CD14-positive monocyte (primary cell): ENCODE measurements at regions not wholly inside any gene's neighbourhood (a gene's known extent, or its start where the extent isn't known, plus 50 kb on each side); places are given as distances from the start of the nearest gene placed in this dataset.
A peak's percentile ranks its signal among the peaks of the same experiment; 100 is the strongest.

Source experiments
- DNase-seq, 3 donors: peaks; one replicate each; pipeline ENCODE4 v3.0.0-alpha.2; 2011 to 2022
- H2AFZ ChIP-seq: 2 replicates; pipeline ENCODE4 v1.6.0; 2012; ENCODE audit warnings: mild to moderate bottlenecking, low read depth, low read length, inconsistent platforms; ENCODE audit not compliant: insufficient read depth, poor library complexity, severe bottlenecking
- H3K27ac ChIP-seq, 2 donors: 1 replicate in 1 of 2; 2 replicates in 1 of 2; pipeline ENCODE4 v1.5.1; 2012 to 2013; ENCODE audit warnings: low read length in 2 of 2, control low read depth in 1 of 2, inconsistent platforms in 1 of 2, low read depth in 1 of 2, mild to moderate bottlenecking in 1 of 2
- H3K27me3 ChIP-seq, 2 donors: one replicate each; pipeline versions ENCODE4 v1.6.0 to v1.6.1; 2011 to 2013; ENCODE audit warnings: low read length in 2 of 2; ENCODE audit not compliant: control insufficient read depth in 2 of 2, insufficient read depth in 2 of 2
- H3K36me3 ChIP-seq, 2 donors: replicated peaks in 1 of 2; 1 replicate in 1 of 2; 2 replicates in 1 of 2; pipeline versions ENCODE4 v1.5.1 to v1.6.1; 2012 to 2013; ENCODE audit warnings: low read length in 2 of 2, control low read depth in 1 of 2, inconsistent platforms in 1 of 2, mild to moderate bottlenecking in 1 of 2; ENCODE audit not compliant: insufficient read depth in 2 of 2, control insufficient read depth in 1 of 2
- H3K4me1 ChIP-seq, 2 donors: 1 replicate in 1 of 2; 2 replicates in 1 of 2; pipeline versions ENCODE4 v1.5.1 to v1.6.1; 2012 to 2013; ENCODE audit warnings: low read length in 2 of 2, control low read depth in 1 of 2, inconsistent platforms in 1 of 2, mild to moderate bottlenecking in 1 of 2, moderate library complexity in 1 of 2; ENCODE audit not compliant: insufficient read depth in 2 of 2, control insufficient read depth in 1 of 2
- H3K4me2 ChIP-seq: replicated peaks from 2 replicates; pipeline ENCODE3; 2012; ENCODE audit warnings: low read length, moderate library complexity, mild to moderate bottlenecking; ENCODE audit not compliant: poor library complexity, severe bottlenecking; ENCODE audit errors: extremely low read depth
- H3K4me3 ChIP-seq, 3 experiments: fragments of 200-600 bp in 1 of 3; sonication (generic) in 1 of 3; replicated peaks in 1 of 3; 1 replicate in 2 of 3; 2 replicates in 1 of 3; pipeline ENCODE4 v1.5.1; 2011 to 2013; ENCODE audit warnings: low read length in 3 of 3, mild to moderate bottlenecking in 3 of 3, control low read depth in 2 of 3, low read depth in 2 of 3, inconsistent platforms in 1 of 3, moderate library complexity in 1 of 3
- H3K79me2 ChIP-seq: 2 replicates; pipeline ENCODE4 v1.6.0; 2012; ENCODE audit warnings: mild to moderate bottlenecking, control low read depth, inconsistent platforms, low read length, moderate library complexity; ENCODE audit not compliant: insufficient read depth
- H3K9ac ChIP-seq: 2 replicates; pipeline ENCODE4 v1.6.0; 2017; ENCODE audit warnings: low read length, mild to moderate bottlenecking; ENCODE audit not compliant: insufficient read depth, poor library complexity, severe bottlenecking
- H3K9me3 ChIP-seq, 2 donors: replicated peaks in 1 of 2; 1 replicate in 1 of 2; 2 replicates in 1 of 2; pipeline versions ENCODE4 v1.5.1 to v1.6.1; 2012 to 2013; ENCODE audit warnings: low read length in 2 of 2, control low read depth in 1 of 2; ENCODE audit not compliant: control insufficient read depth in 1 of 2, insufficient read depth in 1 of 2
- H4K20me1 ChIP-seq: 2 replicates; pipeline ENCODE4 v1.6.0; 2012; ENCODE audit warnings: mild to moderate bottlenecking, low read length, control low read depth, moderate library complexity; ENCODE audit not compliant: insufficient read depth
- H3K27ac Mint-ChIP-seq, 7 donors: one replicate each; pipeline ENCODE4 v1.8.0; 2020; ENCODE audit warnings: mild to moderate bottlenecking in 7 of 7, mixed read lengths in 7 of 7, moderate library complexity in 6 of 7, inconsistent platforms in 2 of 7
- H3K27me3 Mint-ChIP-seq, 3 donors: one replicate each; pipeline ENCODE4 v1.8.0; 2021 to 2022; ENCODE audit warnings: low read depth in 3 of 3, mild to moderate bottlenecking in 3 of 3, mixed read lengths in 3 of 3, moderate library complexity in 3 of 3, inconsistent platforms in 1 of 3
- H3K36me3 Mint-ChIP-seq, 2 donors: one replicate each; pipeline ENCODE4 v1.8.0; 2020; ENCODE audit warnings: mixed read lengths in 2 of 2, inconsistent platforms in 1 of 2, mild to moderate bottlenecking in 1 of 2
- H3K4me1 Mint-ChIP-seq: one replicate; pipeline ENCODE4 v1.8.0; 2020; ENCODE audit warnings: mild to moderate bottlenecking, mixed read lengths
- H3K4me3 Mint-ChIP-seq, 2 donors: one replicate each; pipeline ENCODE4 v1.8.0; 2020; ENCODE audit warnings: mild to moderate bottlenecking in 2 of 2, mixed read lengths in 2 of 2, moderate library complexity in 1 of 2
- H3K9me3 Mint-ChIP-seq, 7 donors: one replicate each; pipeline ENCODE4 v1.8.0; 2020 to 2022; ENCODE audit warnings: mixed read lengths in 7 of 7, mild to moderate bottlenecking in 6 of 7, moderate library complexity in 6 of 7, inconsistent platforms in 2 of 7
- WGBS: methylation state at CpG from one replicate; pipeline ENCODE4 v1.1.5; 2013; ENCODE audit warnings: missing lambda C conversion rate; ENCODE audit not compliant: insufficient coverage; 5-methylcytosine and 5-hydroxymethylcytosine counted together
- intact Hi-C, 2 donors: fragments of 100-400 bp; cut with micrococcal nuclease; formaldehyde crosslinking; loops; one replicate each; pipeline versions ENCODE4 v1.15.0 to v1.15.1; 2023
- TF ChIP-seq, protein P1 (sequence below): fragments of 200-600 bp; IDR thresholded peaks from one replicate; pipeline ENCODE4 v1.8.0; 2022; ENCODE audit warnings: antibody characterized with exemption, mild to moderate bottlenecking

DNA sequence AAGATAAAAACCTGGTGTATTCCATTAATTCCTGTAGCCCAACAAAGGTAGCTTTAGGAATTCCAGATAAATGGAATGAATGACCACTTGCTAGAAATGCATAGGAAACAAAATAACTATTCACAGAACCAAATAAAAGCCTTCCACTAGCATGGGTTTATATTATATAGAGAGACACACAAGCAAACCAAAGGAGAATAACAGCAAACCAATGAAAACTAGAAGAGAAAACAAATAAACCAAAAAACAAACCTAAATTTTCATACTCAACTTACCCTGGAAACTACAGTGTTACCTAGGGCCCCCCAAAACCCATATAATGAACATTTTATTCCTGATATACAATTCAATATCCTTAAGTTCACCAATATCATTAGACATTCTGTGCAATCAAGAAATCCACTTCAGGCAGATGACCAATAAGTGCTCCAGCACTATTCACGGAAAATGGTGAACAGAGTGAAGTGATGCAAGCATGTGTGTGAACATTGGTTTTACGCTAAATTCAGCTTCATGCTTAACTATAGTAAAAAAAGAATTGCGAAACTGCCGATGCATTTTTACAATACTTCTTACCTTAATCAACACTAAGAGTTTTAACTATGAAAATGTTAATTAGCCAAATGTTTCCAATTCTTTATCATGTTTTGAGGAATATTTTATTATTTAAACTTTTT is 1108.4 kb upstream of the TMEM132C start:
- Histone ChIP-seq H3K27ac (no peak overlapping the region), H4K20me1 (no peaks in the 10 kb centered on the region), H3K79me2 (no peaks in the 10 kb centered on the region), H3K36me3 (no peaks in the 10 kb centered on the region), H2AFZ (no peak overlapping the region), H3K4me1 (peaks cover 0 to 6% of the 10 kb centered on the region in 2 donors), H3K4me2 (no peak overlapping the region), H3K27me3 (no peaks in the 10 kb centered on the region), H3K9ac (no peak overlapping the region), H3K9me3 (no peaks in the 10 kb centered on the region), H3K4me3 (no peak overlapping the region)
- DNase-seq = no peak
- H3K4me3 Mint-ChIP-seq = no peak overlapping the region
- intact Hi-C loops = no loop called here
- H3K27me3 Mint-ChIP-seq = peaks cover 0 to 4% (median 2%) of the 10 kb centered on the region in 3 donors
- H3K9me3 Mint-ChIP-seq = peaks cover 0 to 7% (median 3%) of the 10 kb centered on the region in 7 donors
- H3K36me3 Mint-ChIP-seq = no peaks in the 10 kb centered on the region
- TF ChIP-seq, protein P1, sequence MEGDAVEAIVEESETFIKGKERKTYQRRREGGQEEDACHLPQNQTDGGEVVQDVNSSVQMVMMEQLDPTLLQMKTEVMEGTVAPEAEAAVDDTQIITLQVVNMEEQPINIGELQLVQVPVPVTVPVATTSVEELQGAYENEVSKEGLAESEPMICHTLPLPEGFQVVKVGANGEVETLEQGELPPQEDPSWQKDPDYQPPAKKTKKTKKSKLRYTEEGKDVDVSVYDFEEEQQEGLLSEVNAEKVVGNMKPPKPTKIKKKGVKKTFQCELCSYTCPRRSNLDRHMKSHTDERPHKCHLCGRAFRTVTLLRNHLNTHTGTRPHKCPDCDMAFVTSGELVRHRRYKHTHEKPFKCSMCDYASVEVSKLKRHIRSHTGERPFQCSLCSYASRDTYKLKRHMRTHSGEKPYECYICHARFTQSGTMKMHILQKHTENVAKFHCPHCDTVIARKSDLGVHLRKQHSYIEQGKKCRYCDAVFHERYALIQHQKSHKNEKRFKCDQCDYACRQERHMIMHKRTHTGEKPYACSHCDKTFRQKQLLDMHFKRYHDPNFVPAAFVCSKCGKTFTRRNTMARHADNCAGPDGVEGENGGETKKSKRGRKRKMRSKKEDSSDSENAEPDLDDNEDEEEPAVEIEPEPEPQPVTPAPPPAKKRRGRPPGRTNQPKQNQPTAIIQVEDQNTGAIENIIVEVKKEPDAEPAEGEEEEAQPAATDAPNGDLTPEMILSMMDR = no peak
- peaks cover 1% of the 10 kb centered on the region for H3K4me1 Mint-ChIP-seq
- H3K27ac Mint-ChIP-seq = no peak overlapping the region
- WGBS = no CpG with 5 or more reads among the region's 4 CpGs

DNA sequence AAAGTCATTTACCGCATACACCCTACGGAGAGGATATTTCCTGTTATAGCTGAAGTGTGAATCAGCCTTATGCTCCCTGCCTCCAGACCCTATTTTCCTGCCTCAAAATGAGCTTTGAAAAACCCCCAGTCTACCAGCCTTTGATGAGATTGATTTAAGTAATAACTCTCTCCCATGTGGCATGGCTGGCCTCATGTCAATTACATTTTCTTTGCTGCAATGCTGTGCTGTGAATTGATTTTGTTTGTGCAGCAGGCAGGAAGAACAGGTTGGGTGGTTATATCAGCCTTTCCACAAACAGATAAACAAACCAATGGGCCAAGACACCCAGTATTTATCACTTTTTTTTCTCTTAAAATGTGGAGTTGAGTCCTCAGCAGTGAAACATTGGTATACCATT is 1105.5 kb upstream of the TMEM132C start:
- TF ChIP-seq, protein P1 = no peak
- H3K9ac ChIP-seq = no peak overlapping the region
- Mint-ChIP-seq H3K36me3 (no peaks in the 10 kb centered on the region), H3K4me1 (peaks cover 6% of the 10 kb centered on the region), H3K9me3 (peaks cover 0 to 7% (median 0%) of the 10 kb centered on the region in 7 donors), H3K27me3 (peaks cover 4 to 13% (median 9%) of the 10 kb centered on the region in 3 donors), H3K27ac (peak overlapping the region in 1 of 7 donors; percentile 76), H3K4me3 (no peak overlapping the region)
- intact Hi-C loops = no loop called here
- no peaks in the 10 kb centered on the region for H4K20me1 ChIP-seq
- DNase-seq = peak in 2 of 3 donors; percentile 40 to 47
- H3K79me2 ChIP-seq = no peaks in the 10 kb centered on the region
- H3K27me3 ChIP-seq = peaks cover 2 to 3% of the 10 kb centered on the region in 2 donors
- no peak overlapping the region for H2AFZ ChIP-seq
- no peak overlapping the region for H3K27ac ChIP-seq
- no peaks in the 10 kb centered on the region for H3K9me3 ChIP-seq
- WGBS = no CpG with 5 or more reads among the region's 2 CpGs
- H3K36me3 ChIP-seq = no peaks in the 10 kb centered on the region
- no peak overlapping the region for H3K4me2 ChIP-seq
- no peak overlapping the region for H3K4me3 ChIP-seq
- H3K4me1 ChIP-seq = peaks cover 0 to 8% of the 10 kb centered on the region in 2 donors
